ENCODE measurements at regions not wholly inside any gene's neighbourhood (a gene's known extent, or its start where the extent isn't known, plus 50 kb on each side); places are given as distances from the start of the nearest gene placed in this dataset.

GRCh38 chr7:35379481-35379880 is 125.6 kb upstream of the TBX20 start:
- Histone ChIP-seq H3K9me3 (ENCODE audit: control insufficient read depth in 1 of 2, low read length in 2 of 2) (no peaks in the 10 kb centered on the region), H3K4me3 (ENCODE audit: low read depth in 1 of 2, low read length in 2 of 2) (no peak overlapping the region), H3K4me1 (ENCODE audit: control insufficient read depth in 1 of 2, insufficient read depth in 2 of 2, low read length in 2 of 2) (no peaks in the 10 kb centered on the region), H3K36me3 (ENCODE audit: control insufficient read depth in 1 of 2, insufficient read depth in 2 of 2, low read length in 2 of 2) (no peaks in the 10 kb centered on the region), H3K27ac (ENCODE audit: low read length) (no peak overlapping the region), H3K27me3 (ENCODE audit: low read depth, low read length) (no peaks in the 10 kb centered on the region)

DNA sequence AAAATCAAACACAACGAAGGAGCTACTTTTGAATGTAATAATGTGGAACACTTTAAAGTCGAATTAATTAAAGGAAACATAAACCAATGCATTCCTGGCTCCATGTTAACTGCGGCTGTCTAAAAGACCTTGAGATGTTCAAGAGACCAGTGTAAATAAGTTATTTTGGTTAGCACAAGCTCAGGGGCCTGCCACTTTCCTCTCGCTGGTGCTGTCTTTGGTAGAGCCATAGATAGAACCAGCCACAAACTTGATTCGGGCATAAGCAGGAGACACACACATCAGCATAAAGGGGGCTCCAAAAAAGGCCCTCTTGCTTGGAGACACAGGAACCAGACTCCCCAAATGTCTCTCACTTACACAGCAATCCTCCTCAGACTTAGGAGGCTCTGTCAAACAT is 121.6 kb upstream of the TBX20 start:
- Histone ChIP-seq H3K27me3 (ENCODE audit: low read depth, low read length) (no peaks in the 10 kb centered on the region), H3K36me3 (ENCODE audit: control insufficient read depth in 1 of 2, insufficient read depth in 2 of 2, low read length in 2 of 2) (no peaks in the 10 kb centered on the region), H3K4me1 (ENCODE audit: control insufficient read depth in 1 of 2, insufficient read depth in 2 of 2, low read length in 2 of 2) (no peaks in the 10 kb centered on the region), H3K27ac (ENCODE audit: low read length) (no peak overlapping the region), H3K9me3 (ENCODE audit: control insufficient read depth in 1 of 2, low read length in 2 of 2) (no peaks in the 10 kb centered on the region), H3K4me3 (ENCODE audit: low read depth in 1 of 2, low read length in 2 of 2) (no peak overlapping the region)

- no peaks in the 10 kb centered on the region for H3K36me3 ChIP-seq (ENCODE audit: control insufficient read depth in 1 of 2, insufficient read depth in 2 of 2, low read length in 2 of 2)
- H3K4me1 ChIP-seq (ENCODE audit: control insufficient read depth in 1 of 2, insufficient read depth in 2 of 2, low read length in 2 of 2), result no peaks in the 10 kb centered on the region
- H3K27me3 ChIP-seq (ENCODE audit: low read depth, low read length), result no peaks in the 10 kb centered on the region
- H3K4me3 ChIP-seq (ENCODE audit: low read depth in 1 of 2, low read length in 2 of 2), result no peak overlapping the region
- H3K27ac ChIP-seq (ENCODE audit: low read length), result no peak overlapping the region
- H3K9me3 ChIP-seq (ENCODE audit: control insufficient read depth in 1 of 2, low read length in 2 of 2), result no peaks in the 10 kb centered on the region
These were observed 121.0 kb upstream of the TBX20 start for GRCh38 chr7:35374858-35375257.

DNA sequence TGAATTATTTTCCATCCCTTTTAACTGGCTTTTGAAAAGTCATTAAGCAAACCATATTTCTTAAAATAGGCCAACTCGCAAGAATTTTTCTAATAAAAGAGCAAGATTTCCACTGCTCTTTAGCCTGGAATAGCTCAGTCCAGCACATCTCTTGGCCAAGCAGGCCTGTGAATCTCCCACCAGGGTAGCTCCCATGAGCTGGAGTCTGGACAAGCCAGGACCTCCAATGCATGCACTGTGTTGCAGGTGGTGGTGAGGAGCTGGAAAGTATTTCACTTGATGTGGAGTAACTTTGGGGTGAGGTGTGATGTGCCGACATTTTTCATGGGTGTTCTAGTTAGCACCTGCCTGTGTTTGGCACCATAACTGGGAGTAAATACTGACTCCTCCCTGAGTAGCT is 117.3 kb upstream of the TBX20 start:
- no peaks in the 10 kb centered on the region for H3K27me3 ChIP-seq (ENCODE audit: low read depth, low read length)
- H3K27ac ChIP-seq (ENCODE audit: low read length), result no peak overlapping the region
- H3K4me1 ChIP-seq (ENCODE audit: control insufficient read depth in 1 of 2, insufficient read depth in 2 of 2, low read length in 2 of 2), result no peaks in the 10 kb centered on the region
- H3K4me3 ChIP-seq (ENCODE audit: low read depth in 1 of 2, low read length in 2 of 2), result no peak overlapping the region
- H3K9me3 ChIP-seq (ENCODE audit: control insufficient read depth in 1 of 2, low read length in 2 of 2), result no peaks in the 10 kb centered on the region
- H3K36me3 ChIP-seq (ENCODE audit: control insufficient read depth in 1 of 2, insufficient read depth in 2 of 2, low read length in 2 of 2), result no peaks in the 10 kb centered on the region

GRCh38 chr7:35370687-35371086 is 116.8 kb upstream of the TBX20 start:
- H3K4me3 ChIP-seq (ENCODE audit: low read depth in 1 of 2, low read length in 2 of 2), result no peak overlapping the region
- H3K4me1 ChIP-seq (ENCODE audit: control insufficient read depth in 1 of 2, insufficient read depth in 2 of 2, low read length in 2 of 2), result no peaks in the 10 kb centered on the region
- H3K27me3 ChIP-seq (ENCODE audit: low read depth, low read length), result no peaks in the 10 kb centered on the region
- no peaks in the 10 kb centered on the region for H3K36me3 ChIP-seq (ENCODE audit: control insufficient read depth in 1 of 2, insufficient read depth in 2 of 2, low read length in 2 of 2)
- no peaks in the 10 kb centered on the region for H3K9me3 ChIP-seq (ENCODE audit: control insufficient read depth in 1 of 2, low read length in 2 of 2)
- H3K27ac ChIP-seq (ENCODE audit: low read length), result no peak overlapping the region

- Histone ChIP-seq H3K27ac (ENCODE audit: low read length) (no peak overlapping the region), H3K36me3 (ENCODE audit: control insufficient read depth in 1 of 2, insufficient read depth in 2 of 2, low read length in 2 of 2) (no peaks in the 10 kb centered on the region), H3K9me3 (ENCODE audit: control insufficient read depth in 1 of 2, low read length in 2 of 2) (no peaks in the 10 kb centered on the region), H3K4me3 (ENCODE audit: low read depth in 1 of 2, low read length in 2 of 2) (no peak overlapping the region), H3K4me1 (ENCODE audit: control insufficient read depth in 1 of 2, insufficient read depth in 2 of 2, low read length in 2 of 2) (no peaks in the 10 kb centered on the region), H3K27me3 (ENCODE audit: low read depth, low read length) (no peaks in the 10 kb centered on the region)
These were observed 112.6 kb upstream of the TBX20 start for GRCh38 chr7:35366167-35367155.

GRCh38 chr7:35365523-35365922 is 111.6 kb upstream of the TBX20 start:
- no peak overlapping the region for H3K4me3 ChIP-seq (ENCODE audit: low read depth in 1 of 2, low read length in 2 of 2)
- no peak overlapping the region for H3K27ac ChIP-seq (ENCODE audit: low read length)
- no peaks in the 10 kb centered on the region for H3K36me3 ChIP-seq (ENCODE audit: control insufficient read depth in 1 of 2, insufficient read depth in 2 of 2, low read length in 2 of 2)
- no peaks in the 10 kb centered on the region for H3K9me3 ChIP-seq (ENCODE audit: control insufficient read depth in 1 of 2, low read length in 2 of 2)
- H3K4me1 ChIP-seq (ENCODE audit: control insufficient read depth in 1 of 2, insufficient read depth in 2 of 2, low read length in 2 of 2), result no peaks in the 10 kb centered on the region
- H3K27me3 ChIP-seq (ENCODE audit: low read depth, low read length), result no peaks in the 10 kb centered on the region

GRCh38 chr7:35362341-35362740 is 108.4 kb upstream of the TBX20 start:
- Histone ChIP-seq H3K9me3 (ENCODE audit: control insufficient read depth in 1 of 2, low read length in 2 of 2) (no peaks in the 10 kb centered on the region), H3K4me1 (ENCODE audit: control insufficient read depth in 1 of 2, insufficient read depth in 2 of 2, low read length in 2 of 2) (no peaks in the 10 kb centered on the region), H3K27ac (ENCODE audit: low read length) (no peak overlapping the region), H3K4me3 (ENCODE audit: low read depth in 1 of 2, low read length in 2 of 2) (no peak overlapping the region), H3K27me3 (ENCODE audit: low read depth, low read length) (no peaks in the 10 kb centered on the region), H3K36me3 (ENCODE audit: control insufficient read depth in 1 of 2, insufficient read depth in 2 of 2, low read length in 2 of 2) (no peaks in the 10 kb centered on the region)

DNA sequence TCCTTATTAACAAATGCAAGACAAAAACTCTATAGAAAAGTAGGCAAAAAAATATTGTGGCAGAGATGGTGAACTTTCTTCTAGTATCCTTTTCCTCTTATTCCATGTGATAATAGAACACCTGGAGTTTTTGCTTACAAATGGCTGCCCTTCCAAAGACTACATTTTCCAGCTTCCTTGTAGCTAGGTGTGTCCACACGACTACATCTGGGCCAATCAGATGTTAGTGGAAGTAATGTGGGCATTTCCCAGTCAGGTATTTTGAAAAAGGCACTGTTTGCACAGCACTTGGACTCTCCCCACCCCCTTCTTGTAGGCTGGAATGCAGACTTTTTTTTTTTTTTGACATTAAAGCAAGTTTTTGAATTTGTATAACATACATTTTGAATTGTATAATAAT is 105.5 kb upstream of the TBX20 start:
- H3K9me3 ChIP-seq (ENCODE audit: control insufficient read depth in 1 of 2, low read length in 2 of 2), result no peaks in the 10 kb centered on the region
- H3K27ac ChIP-seq (ENCODE audit: low read length), result no peak overlapping the region
- H3K27me3 ChIP-seq (ENCODE audit: low read depth, low read length), result no peaks in the 10 kb centered on the region
- no peaks in the 10 kb centered on the region for H3K4me1 ChIP-seq (ENCODE audit: control insufficient read depth in 1 of 2, insufficient read depth in 2 of 2, low read length in 2 of 2)
- H3K4me3 ChIP-seq (ENCODE audit: low read depth in 1 of 2, low read length in 2 of 2), result no peak overlapping the region
- H3K36me3 ChIP-seq (ENCODE audit: control insufficient read depth in 1 of 2, insufficient read depth in 2 of 2, low read length in 2 of 2), result no peaks in the 10 kb centered on the region

GRCh38 chr7:35356495-35356894 is 102.6 kb upstream of the TBX20 start:
- H3K4me1 ChIP-seq (ENCODE audit: control insufficient read depth in 1 of 2, insufficient read depth in 2 of 2, low read length in 2 of 2), result no peaks in the 10 kb centered on the region
- no peak overlapping the region for H3K27ac ChIP-seq (ENCODE audit: low read length)
- no peaks in the 10 kb centered on the region for H3K9me3 ChIP-seq (ENCODE audit: control insufficient read depth in 1 of 2, low read length in 2 of 2)
- no peaks in the 10 kb centered on the region for H3K27me3 ChIP-seq (ENCODE audit: low read depth, low read length)
- no peaks in the 10 kb centered on the region for H3K36me3 ChIP-seq (ENCODE audit: control insufficient read depth in 1 of 2, insufficient read depth in 2 of 2, low read length in 2 of 2)
- no peak overlapping the region for H3K4me3 ChIP-seq (ENCODE audit: low read depth in 1 of 2, low read length in 2 of 2)

- Histone ChIP-seq H3K27ac (ENCODE audit: low read length) (no peak overlapping the region), H3K9me3 (ENCODE audit: control insufficient read depth in 1 of 2, low read length in 2 of 2) (no peaks in the 10 kb centered on the region), H3K4me1 (ENCODE audit: control insufficient read depth in 1 of 2, insufficient read depth in 2 of 2, low read length in 2 of 2) (no peaks in the 10 kb centered on the region), H3K27me3 (ENCODE audit: low read depth, low read length) (no peaks in the 10 kb centered on the region), H3K36me3 (ENCODE audit: control insufficient read depth in 1 of 2, insufficient read depth in 2 of 2, low read length in 2 of 2) (no peaks in the 10 kb centered on the region), H3K4me3 (ENCODE audit: low read depth in 1 of 2, low read length in 2 of 2) (no peak overlapping the region)
These were observed 102.0 kb upstream of the TBX20 start for GRCh38 chr7:35355911-35356310.

GRCh38 chr7:35355199-35355598 is 101.3 kb upstream of the TBX20 start:
- Histone ChIP-seq H3K9me3 (ENCODE audit: control insufficient read depth in 1 of 2, low read length in 2 of 2) (no peaks in the 10 kb centered on the region), H3K4me3 (ENCODE audit: low read depth in 1 of 2, low read length in 2 of 2) (no peak overlapping the region), H3K27ac (ENCODE audit: low read length) (no peak overlapping the region), H3K36me3 (ENCODE audit: control insufficient read depth in 1 of 2, insufficient read depth in 2 of 2, low read length in 2 of 2) (no peaks in the 10 kb centered on the region), H3K27me3 (ENCODE audit: low read depth, low read length) (no peaks in the 10 kb centered on the region), H3K4me1 (ENCODE audit: control insufficient read depth in 1 of 2, insufficient read depth in 2 of 2, low read length in 2 of 2) (no peaks in the 10 kb centered on the region)

Measured in muscle layer of duodenum (tissue), 2 donors.